ENCODE measurements at regions not wholly inside any gene's neighbourhood (a gene's known extent, or its start where the extent isn't known, plus 50 kb on each side); places are given as distances from the start of the nearest gene placed in this dataset.

- TF ChIP-seq ZNF121 (CRISPR knock-in tag; IDR thresholded peaks at IDR 0.05) (no peak), CEBPB (IDR thresholded peaks at IDR 0.05; ENCODE audit: borderline replicate concordance, low read depth, low read length) (no peak), ZNF160 (CRISPR knock-in tag; IDR thresholded peaks at IDR 0.05) (no peak), BHLHE40 (IDR thresholded peaks at IDR 0.05; ENCODE audit: low read length) (no peak), MAFG (CRISPR knock-in tag; IDR thresholded peaks at IDR 0.05) (no peak), HNRNPUL1 (IDR thresholded peaks at IDR 0.05; ENCODE audit: low read depth, low read length) (no peak), JUN (CRISPR knock-in tag; IDR thresholded peaks at IDR 0.05) (no peak), SNAPC5 (CRISPR knock-in tag; IDR thresholded peaks at IDR 0.05; ENCODE audit: borderline replicate concordance) (no peak), ATF2 (CRISPR knock-in tag; IDR thresholded peaks at IDR 0.05) (no peak), ATF3 (CRISPR knock-in tag; IDR thresholded peaks at IDR 0.05) (no peak), TARDBP (CRISPR knock-in tag; IDR thresholded peaks at IDR 0.05) (no peak), GPBP1L1 (CRISPR knock-in tag; IDR thresholded peaks at IDR 0.05) (no peak), CBX5 (CRISPR knock-in tag; IDR thresholded peaks at IDR 0.05; ENCODE audit: borderline replicate concordance) (no peak), STAG1 (CRISPR knock-in tag; IDR thresholded peaks at IDR 0.05) (no peak)
These were observed 950.6 kb downstream of the GALC start for GRCh38 chr14:87042354-87042753.
